Caco-2 (cell line): ENCODE measurements at regions not wholly inside any gene's neighbourhood (a gene's known extent, or its start where the extent isn't known, plus 50 kb on each side); places are given as distances from the start of the nearest gene placed in this dataset.

ENCODE experiments used
- BruUV-seq: library from RNA; stranded (reverse); fragments of 400-500 nt; replicated peaks from 2 replicates; lab custom pipeline; 2021; lab: Mats Ljungman, UMichigan
- CTCF ChIA-PET: fragments of 300-600 bp; sonication (Branson Sonifier 250); formaldehyde crosslinking; loops from one replicate; lab custom pipeline; 2022; ENCODE audit warnings: antibody characterized with exemption; lab: Charles Lee
- POLR2A ChIA-PET: fragments of 300-600 bp; sonication (Branson Sonifier 250); formaldehyde crosslinking; loops from one replicate; lab custom pipeline; 2022; ENCODE audit warnings: antibody characterized with exemption; lab: Charles Lee
- DNase-seq, 2 experiments: peaks; one replicate each; pipeline versions ENCODE4 v3.0.0 to v3.0.0-alpha.2; 2020 to 2022
- H3K27me3 ChIP-seq: replicated peaks from 2 replicates; pipeline ENCODE4 v1.6.0; 2011; ENCODE audit warnings: low read length; ENCODE audit not compliant: control insufficient read depth, insufficient read depth
- H3K36me3 ChIP-seq: 2 replicates; pipeline ENCODE4 v1.5.1; 2011; ENCODE audit warnings: low read length; ENCODE audit not compliant: control insufficient read depth, insufficient read depth
- H3K4me1 ChIP-seq: fragments of 250-450 bp; sonication (Bioruptor Pico); 2 replicates; pipeline ENCODE4 v1.5.1; 2020; ENCODE audit warnings: mild to moderate bottlenecking
- H3K4me3 ChIP-seq: 2 replicates; pipeline ENCODE4 v1.5.1; 2011; ENCODE audit warnings: low read depth, mild to moderate bottlenecking, control low read depth, low read length
- H3K9me3 ChIP-seq: fragments of 250-450 bp; sonication (Bioruptor Pico); 2 replicates; pipeline ENCODE4 v1.5.1; 2020; ENCODE audit warnings: mild to moderate bottlenecking, moderate library complexity
- H3K27ac Mint-ChIP-seq: one replicate; pipeline ENCODE4 v1.8.0; 2022; ENCODE audit warnings: mixed read lengths; ENCODE audit not compliant: unreplicated experiment
- H3K27me3 Mint-ChIP-seq: one replicate; pipeline ENCODE4 v1.8.0; 2022; ENCODE audit warnings: mixed read lengths; ENCODE audit not compliant: insufficient read depth, unreplicated experiment
- H3K36me3 Mint-ChIP-seq: one replicate; pipeline ENCODE4 v1.8.0; 2022; ENCODE audit warnings: mild to moderate bottlenecking, mixed read lengths; ENCODE audit not compliant: insufficient read depth, unreplicated experiment
- H3K4me1 Mint-ChIP-seq: one replicate; pipeline ENCODE4 v1.8.0; 2022; ENCODE audit warnings: low read depth, mixed read lengths; ENCODE audit not compliant: unreplicated experiment
- H3K4me3 Mint-ChIP-seq: one replicate; pipeline ENCODE4 v1.8.0; 2022; ENCODE audit warnings: mild to moderate bottlenecking, moderate library complexity, mixed read lengths; ENCODE audit not compliant: unreplicated experiment
- H3K9me3 Mint-ChIP-seq: one replicate; pipeline ENCODE4 v1.8.0; 2022; ENCODE audit warnings: mixed read lengths; ENCODE audit not compliant: unreplicated experiment
- CTCF ChIP-seq, 2 experiments: fragments of 200-600 bp in 1 of 2; IDR thresholded peaks; 1 replicate in 1 of 2; 2 replicates in 1 of 2; pipeline versions ENCODE4 v1.5.1 to v1.8.0; 2011 to 2022; ENCODE audit warnings: antibody characterized with exemption in 1 of 2, control low read depth in 1 of 2, inconsistent platforms in 1 of 2, low read depth in 1 of 2, low read length in 1 of 2, mild to moderate bottlenecking in 1 of 2, moderate library complexity in 1 of 2; ENCODE audit not compliant: insufficient read depth in 1 of 2, severe bottlenecking in 1 of 2, unreplicated experiment in 1 of 2
- intact Hi-C: fragments of 100-400 bp; cut with micrococcal nuclease; formaldehyde crosslinking; loops from one replicate; pipeline ENCODE4 v1.10.0; 2022; ENCODE audit not compliant: unreplicated experiment

- POLR2A ChIA-PET = no interaction called here
- Histone ChIP-seq H3K36me3 (no peaks in the 10 kb centered on the region), H3K4me1 (no peaks in the 10 kb centered on the region), H3K4me3 (no peak overlapping the region), H3K27me3 (no peaks in the 10 kb centered on the region), H3K9me3 (no peaks in the 10 kb centered on the region)
- TF ChIP-seq CTCF (IDR thresholded peaks at IDR 0.05; ENCODE audit: insufficient read depth in 1 of 2, low read depth in 1 of 2, low read length in 1 of 2, severe bottlenecking in 1 of 2, unreplicated experiment in 1 of 2) = no peak
- peaks cover 7% of the 10 kb centered on the region for H3K27me3 Mint-ChIP-seq
- no TSS peak for BruUV-seq
- no peak for DNase-seq
- no peaks in the 10 kb centered on the region for H3K36me3 Mint-ChIP-seq
- H3K4me1 Mint-ChIP-seq = no peaks in the 10 kb centered on the region
- CTCF ChIA-PET = no interaction called here
- H3K4me3 Mint-ChIP-seq = no peak overlapping the region
- H3K27ac Mint-ChIP-seq = no peak overlapping the region
- intact Hi-C loops = no loop called here
- H3K9me3 Mint-ChIP-seq = no peaks in the 10 kb centered on the region
These were observed 70.1 kb upstream of the MOCS2 start for GRCh38 chr5:53179691-53180090.

- TF ChIP-seq CTCF (IDR thresholded peaks at IDR 0.05; ENCODE audit: insufficient read depth in 1 of 2, low read depth in 1 of 2, low read length in 1 of 2, severe bottlenecking in 1 of 2, unreplicated experiment in 1 of 2) = no peak
- CTCF ChIA-PET = no interaction called here
- no peak overlapping the region for H3K4me3 ChIP-seq
These were observed 71.0 kb upstream of the MOCS2 start for GRCh38 chr5:53180538-53180937.

GRCh38 chr5:53180991-53181390, 71.4 kb upstream of the MOCS2 start:
- Histone ChIP-seq H3K9me3 (no peaks in the 10 kb centered on the region), H3K4me1 (no peaks in the 10 kb centered on the region), H3K27me3 (no peaks in the 10 kb centered on the region), H3K36me3 (no peaks in the 10 kb centered on the region), H3K4me3 (no peak overlapping the region)
- Mint-ChIP-seq H3K4me1 (no peaks in the 10 kb centered on the region), H3K27ac (no peak overlapping the region), H3K36me3 (no peaks in the 10 kb centered on the region), H3K9me3 (no peaks in the 10 kb centered on the region), H3K27me3 (peaks cover 7% of the 10 kb centered on the region), H3K4me3 (no peak overlapping the region)
- BruUV-seq = no TSS peak
- ChIA-PET CTCF (no interaction called here), POLR2A (no interaction called here)
- no peak for TF ChIP-seq CTCF (IDR thresholded peaks at IDR 0.05; ENCODE audit: insufficient read depth in 1 of 2, low read depth in 1 of 2, low read length in 1 of 2, severe bottlenecking in 1 of 2, unreplicated experiment in 1 of 2)
- intact Hi-C loops = no loop called here
- no peak for DNase-seq

More at GRCh38 chr5:53180538-53180937, 71.0 kb upstream of the MOCS2 start:
- Mint-ChIP-seq H3K36me3 (no peaks in the 10 kb centered on the region), H3K27me3 (peaks cover 7% of the 10 kb centered on the region), H3K9me3 (no peaks in the 10 kb centered on the region), H3K4me1 (no peaks in the 10 kb centered on the region), H3K27ac (no peak overlapping the region), H3K4me3 (no peak overlapping the region)
- H3K4me1 ChIP-seq = no peaks in the 10 kb centered on the region
- no TSS peak for BruUV-seq
- no peak for DNase-seq
- no peaks in the 10 kb centered on the region for H3K27me3 ChIP-seq
- intact Hi-C loops = no loop called here
- H3K36me3 ChIP-seq = no peaks in the 10 kb centered on the region
- POLR2A ChIA-PET = no interaction called here
- H3K9me3 ChIP-seq = no peaks in the 10 kb centered on the region
